Stimulated activated CD8-positive, alpha-beta memory T cell treated with anti-CD3 and anti-CD28 coated beads, Interleukin-7, amount 100 ng/mL, for 48 hours (primary cell): ENCODE measurements at regions not wholly inside any gene's neighbourhood (a gene's known extent, or its start where the extent isn't known, plus 50 kb on each side); places are given as distances from the start of the nearest gene placed in this dataset.

Experiments used
- DNase-seq, 2 donors: peaks; one replicate each; pipeline ENCODE4 v3.0.0-alpha.2; 2020; ENCODE audit warnings: low read depth in 1 of 2; ENCODE audit errors: extremely low read depth in 1 of 2

GRCh38 chr2:125455110-125455509 lies 1200.8 kb upstream of the GYPC start:
- no peak for DNase-seq

- no peak for DNase-seq
Observed at GRCh38 chr2:125456693-125457363, 1199.1 kb upstream of the GYPC start.

GRCh38 chr2:125471963-125472362 lies 1184.0 kb upstream of the GYPC start:
- no peak for DNase-seq

GRCh38 chr2:125479143-125479636 lies 1176.8 kb upstream of the GYPC start:
- no peak for DNase-seq

GRCh38 chr2:125490308-125490707 lies 1165.7 kb upstream of the GYPC start:
- no peak for DNase-seq

- no peak for DNase-seq
Observed at GRCh38 chr2:125491663-125492062, 1164.3 kb upstream of the GYPC start.

- DNase-seq: no peak
Observed at GRCh38 chr2:125512313-125512712, 1143.6 kb upstream of the GYPC start.

- DNase-seq: no peak
Observed at GRCh38 chr2:125516496-125517109, 1139.4 kb upstream of the GYPC start.

- DNase-seq: no peak
Observed at GRCh38 chr2:125526093-125526492, 1129.9 kb upstream of the GYPC start.

GRCh38 chr2:125535089-125535488 lies 1120.9 kb upstream of the GYPC start:
- no peak for DNase-seq

GRCh38 chr2:125543968-125544514 lies 1111.9 kb upstream of the GYPC start:
- DNase-seq: no peak

- DNase-seq: no peak
Observed at GRCh38 chr2:125553768-125554167, 1102.2 kb upstream of the GYPC start.

- DNase-seq: no peak
Observed at GRCh38 chr2:125554956-125555355, 1101.0 kb upstream of the GYPC start.

GRCh38 chr2:125559186-125559585 lies 1096.8 kb upstream of the GYPC start:
- no peak for DNase-seq

- DNase-seq: no peak
Observed at GRCh38 chr2:125560855-125561254, 1095.1 kb upstream of the GYPC start.

- no peak for DNase-seq
Observed at GRCh38 chr2:125561302-125561701, 1094.7 kb upstream of the GYPC start.

GRCh38 chr2:125562924-125563323 lies 1093.0 kb upstream of the GYPC start:
- no peak for DNase-seq

GRCh38 chr2:125564471-125564870 lies 1091.5 kb upstream of the GYPC start:
- no peak for DNase-seq

GRCh38 chr2:125566422-125566821 lies 1089.5 kb upstream of the GYPC start:
- no peak for DNase-seq

GRCh38 chr2:125567100-125567499 lies 1088.9 kb upstream of the GYPC start:
- no peak for DNase-seq

GRCh38 chr2:125572660-125573059 lies 1083.3 kb upstream of the GYPC start:
- DNase-seq: no peak

- DNase-seq: no peak
Observed at GRCh38 chr2:125573432-125573831, 1082.5 kb upstream of the GYPC start.
